D721Med (cell line): ENCODE measurements at regions not wholly inside any gene's neighbourhood (a gene's known extent, or its start where the extent isn't known, plus 50 kb on each side); places are given as distances from the start of the nearest gene placed in this dataset.

Source experiments
- DNase-seq: peaks from one replicate; pipeline ENCODE4 v3.0.0; 2011; ENCODE audit warnings: low spot score; ENCODE audit not compliant: insufficient read length
- FAIRE-seq: peaks from 2 replicates; lab custom pipeline; 2011; peaks lifted over from hg19 to GRCh38; lab: Jason Lieb, UNC
- CTCF ChIP-seq: IDR thresholded peaks from 2 replicates; pipeline ENCODE4 v1.5.1; 2012; ENCODE audit warnings: mild to moderate bottlenecking, control low read depth; ENCODE audit not compliant: insufficient read depth; ENCODE audit errors: missing control alignments

GRCh38 chr4:134337574-134337973 lies 136.0 kb upstream of the PABPC4L start:
- FAIRE-seq: peak; percentile 66
- no peak for DNase-seq
- no peak for TF ChIP-seq CTCF

- no peak for TF ChIP-seq CTCF
- FAIRE-seq (no peak), DNase-seq (no peak)
These were observed 127.2 kb upstream of the PABPC4L start for GRCh38 chr4:134328741-134329140.

- FAIRE-seq (no peak), DNase-seq (no peak)
- no peak for TF ChIP-seq CTCF
These were observed 125.9 kb upstream of the PABPC4L start for GRCh38 chr4:134327274-134328122.

- DNase-seq (no peak), FAIRE-seq (no peak)
- TF ChIP-seq CTCF: no peak
These were observed 125.3 kb upstream of the PABPC4L start for GRCh38 chr4:134326866-134327265.

GRCh38 chr4:134324179-134324578 lies 122.6 kb upstream of the PABPC4L start:
- DNase-seq: no peak
- no peak for FAIRE-seq
- no peak for TF ChIP-seq CTCF

- DNase-seq (no peak), FAIRE-seq (no peak)
- TF ChIP-seq CTCF: no peak
These were observed 118.5 kb upstream of the PABPC4L start for GRCh38 chr4:134320048-134320447.

- FAIRE-seq: no peak
- no peak for DNase-seq
- no peak for TF ChIP-seq CTCF
These were observed 112.0 kb upstream of the PABPC4L start for GRCh38 chr4:134313591-134313990.
